HepG2 (cell line): ENCODE measurements at regions not wholly inside any gene's neighbourhood (a gene's known extent, or its start where the extent isn't known, plus 50 kb on each side); places are given as distances from the start of the nearest gene placed in this dataset.

Source experiments
- ATAC-seq: fragments of 200-7000 bp; cut with Tn5 transposase; 3 replicates; pipeline ENCODE4 v1.9.1; 2020; ENCODE audit warnings: mild to moderate bottlenecking, moderate library complexity
- BruUV-seq: library from RNA; stranded (reverse); fragments of 400-500 nt; replicated peaks from 2 replicates; lab custom pipeline; 2021; lab: Mats Ljungman, UMichigan
- CTCF ChIA-PET: fragments of 300-600 bp; formaldehyde crosslinking; extraction: SDS; loops from one replicate; lab custom pipeline; 2021; ENCODE audit warnings: low total read pairs, inconsistent platforms, low intra/inter-chr PET ratio; lab: Yijun Ruan, JAX
- POLR2A ChIA-PET: fragments of 350-600 bp; sonication (Branson Sonifier 250); formaldehyde crosslinking; loops from one replicate; lab custom pipeline; 2020; ENCODE audit warnings: antibody characterized with exemption, inconsistent platforms; lab: Yijun Ruan, JAX
- DNase-seq: peaks from one replicate; pipeline ENCODE4 v3.0.0-alpha.2; 2015; ENCODE audit warnings: low spot score
- FAIRE-seq: peaks from 3 replicates; lab custom pipeline; 2011; peaks lifted over from hg19 to GRCh38; lab: Jason Lieb, UNC
- H2AFZ ChIP-seq: one replicate; pipeline ENCODE4 v1.6.1; 2011; ENCODE audit warnings: low read length, inconsistent platforms
- H3K27ac ChIP-seq: fragments of 300-600 bp; 3 replicates; pipeline ENCODE4 v1.8.0; 2011; ENCODE audit warnings: mixed run types, mild to moderate bottlenecking, mixed read lengths, low read length, inconsistent platforms; ENCODE audit not compliant: insufficient read depth; ENCODE audit errors: extremely low read length
- H3K27me3 ChIP-seq, 2 experiments: fragments of 200-600 bp in 1 of 2; 2 replicates in 1 of 2; 3 replicates in 1 of 2; pipeline versions ENCODE4 v1.6.0 to v1.8.0; 2011; ENCODE audit warnings: low read length in 2 of 2, mild to moderate bottlenecking in 2 of 2, moderate library complexity in 2 of 2, inconsistent platforms in 1 of 2; ENCODE audit not compliant: insufficient read depth in 2 of 2, control insufficient read depth in 1 of 2
- H3K36me3 ChIP-seq, 2 experiments: fragments of 200-600 bp in 1 of 2; replicated peaks in 1 of 2; 2 replicates in 1 of 2; 3 replicates in 1 of 2; pipeline versions ENCODE4 v1.5.1 to v1.8.0; 2011; ENCODE audit warnings: low read length in 2 of 2, inconsistent platforms in 1 of 2; ENCODE audit not compliant: insufficient read depth in 2 of 2, control insufficient read depth in 1 of 2
- H3K4me1 ChIP-seq: 2 replicates; pipeline ENCODE4 v1.5.1; 2012; ENCODE audit warnings: low read length, inconsistent platforms; ENCODE audit not compliant: insufficient read depth
- H3K4me2 ChIP-seq: 2 replicates; pipeline ENCODE4 v1.6.0; 2011; ENCODE audit warnings: low read depth, low read length, inconsistent platforms
- H3K4me3 ChIP-seq, 3 experiments: fragments of 200-600 bp in 1 of 3; sonication (generic), shearing (Covaris generic) in 1 of 3; replicated peaks in 1 of 3; 2 replicates each; pipeline ENCODE4 v1.5.1; 2011 to 2016; ENCODE audit warnings: low read length in 3 of 3, inconsistent platforms in 2 of 3, low read depth in 2 of 3, mild to moderate bottlenecking in 2 of 3, control low read depth in 1 of 3, mixed read lengths in 1 of 3; ENCODE audit not compliant: insufficient read depth in 1 of 3
- H3K79me2 ChIP-seq: one replicate; pipeline ENCODE4 v1.6.1; 2011; ENCODE audit warnings: low read length, inconsistent platforms; ENCODE audit not compliant: insufficient read depth
- H3K9ac ChIP-seq: 2 replicates; pipeline ENCODE4 v1.6.0; 2011; ENCODE audit warnings: mild to moderate bottlenecking, low read depth, low read length, inconsistent platforms; ENCODE audit not compliant: insufficient read depth
- H3K9me3 ChIP-seq: 2 replicates; pipeline ENCODE4 v1.5.1; 2012; ENCODE audit warnings: mild to moderate bottlenecking, low read length
- H4K20me1 ChIP-seq: 2 replicates; pipeline ENCODE4 v1.6.0; 2011; ENCODE audit warnings: inconsistent platforms, mild to moderate bottlenecking, low read length, moderate library complexity; ENCODE audit not compliant: insufficient read depth
- ADNP ChIP-seq: sonication (generic); formaldehyde crosslinking; IDR thresholded peaks from 2 replicates; pipeline ENCODE4 v1.4.0; 2020; ENCODE audit warnings: missing genetic modification reagents
- ATF7 ChIP-seq, 2 experiments: fragments of 450-650 bp in 1 of 2; sonication (generic) in 1 of 2; formaldehyde crosslinking in 1 of 2; IDR thresholded peaks; 2 replicates each; pipeline versions ENCODE4 v1.4.0 to v1.6.1; 2016 to 2020; ENCODE audit warnings: antibody characterized with exemption in 1 of 2, mild to moderate bottlenecking in 1 of 2, missing genetic modification reagents in 1 of 2
- DBP ChIP-seq: sonication (generic); formaldehyde crosslinking; IDR thresholded peaks from 2 replicates; pipeline ENCODE4 v1.4.0; 2020; ENCODE audit warnings: missing genetic modification reagents; ENCODE audit errors: not compliant biosample characterization
- EHMT2 ChIP-seq: fragments of 200-600 bp; sonication (generic); IDR thresholded peaks from 2 replicates; pipeline ENCODE4 v1.7.0; 2017; ENCODE audit warnings: antibody characterized with exemption, low read depth, low read length, borderline replicate concordance
- KLF9 ChIP-seq: IDR thresholded peaks from 2 replicates; pipeline ENCODE4 v1.6.1; 2016; ENCODE audit warnings: low read depth
- REXO4 ChIP-seq: sonication (generic); formaldehyde crosslinking; IDR thresholded peaks from 2 replicates; pipeline ENCODE4 v1.8.0; 2022; ENCODE audit warnings: missing genetic modification reagents, mild to moderate bottlenecking, borderline replicate concordance
- ZNF563 ChIP-seq: sonication (generic); formaldehyde crosslinking; IDR thresholded peaks from 2 replicates; pipeline ENCODE4 v1.8.0; 2022; ENCODE audit warnings: mild to moderate bottlenecking, moderate library complexity, missing genetic modification reagents
- ZNF703 ChIP-seq: sonication (generic); formaldehyde crosslinking; IDR thresholded peaks from 2 replicates; pipeline ENCODE4 v1.5.1; 2020; ENCODE audit warnings: missing genetic modification reagents, mild to moderate bottlenecking, moderate library complexity, borderline replicate concordance
- ZNF709 ChIP-seq: sonication (generic); formaldehyde crosslinking; IDR thresholded peaks from 2 replicates; pipeline ENCODE4 v1.5.0; 2020; ENCODE audit warnings: mild to moderate bottlenecking, missing genetic modification reagents
- WGBS: methylation state at CpG from one replicate; pipeline ENCODE4 v1.1.6; 2017; ENCODE audit warnings: low lambda C conversion rate; 5-methylcytosine and 5-hydroxymethylcytosine counted together
- in situ Hi-C: cut with HindIII; loops from 2 replicates; pipeline ENCODE4 v1.10.0; 2017; ENCODE audit warnings: low pct_unique_long_range_greater_than_20kb; ENCODE audit not compliant: extremely low pct_ligation_motif_present
- intact Hi-C: fragments of 100-400 bp; cut with micrococcal nuclease; formaldehyde crosslinking; loops from one replicate; pipeline ENCODE4 v1.10.0; 2022; ENCODE audit not compliant: unreplicated experiment

- intact Hi-C loops = no loop called here
- CTCF ChIA-PET = no interaction called here
- Histone ChIP-seq H3K9ac (no peak overlapping the region), H3K4me2 (no peak overlapping the region)
- peak; percentile 27; the same call in 2 of the 3 replicates for ATAC-seq
- WGBS = 54% methylated on average over 10 of the region's 18 CpGs
- no TSS peak for BruUV-seq
- no peak for TF ChIP-seq KLF9 (CRISPR knock-in tag)
- TF ChIP-seq ADNP (CRISPR knock-in tag) = no peak
- no peak for TF ChIP-seq ZNF563 (CRISPR knock-in tag)
- no peak for TF ChIP-seq ZNF709 (CRISPR knock-in tag)
- no peak for TF ChIP-seq ZNF703 (CRISPR knock-in tag)
- TF ChIP-seq DBP (CRISPR knock-in tag) = no peak
- no peak for TF ChIP-seq REXO4 (CRISPR knock-in tag)
- no peak for TF ChIP-seq ATF7 (IDR thresholded peaks at IDR 0.05)
- TF ChIP-seq ATF7 (CRISPR knock-in tag; IDR thresholded peaks at IDR 0.05) = no peak
- TF ChIP-seq EHMT2 = no peak
- TF ChIP-seq, all 625 proteins: peak for 0
- DNase-seq = no peak
- no peak overlapping the region for H3K4me3 ChIP-seq
- H3K79me2 ChIP-seq = no peaks in the 10 kb centered on the region
- in situ Hi-C loops = no loop called here
- H2AFZ ChIP-seq = no peak overlapping the region
- peaks cover 0 to 4% of the 10 kb centered on the region in 2 experiments; a peak in 2 of 5 replicates for H3K27me3 ChIP-seq
- no peaks in the 10 kb centered on the region for H4K20me1 ChIP-seq
- POLR2A ChIA-PET = no interaction called here
- no peak for FAIRE-seq
- H3K4me1 ChIP-seq = peaks cover 26% of the 10 kb centered on the region
- no peak overlapping the region for H3K27ac ChIP-seq
- no peaks in the 10 kb centered on the region for H3K36me3 ChIP-seq
- no peaks in the 10 kb centered on the region for H3K9me3 ChIP-seq
Measured at GRCh38 chr3:193870376-193871219, 265.4 kb upstream of the HES1 start.
